GM12874 (cell line): ENCODE measurements at regions not wholly inside any gene's neighbourhood (a gene's known extent, or its start where the extent isn't known, plus 50 kb on each side); places are given as distances from the start of the nearest gene placed in this dataset.

Experiments used
- TF ChIP-seq, protein P1 (sequence below): IDR thresholded peaks from 2 replicates; pipeline ENCODE4 v1.5.1; 2011; ENCODE audit warnings: low read depth, mild to moderate bottlenecking, control low read depth, low read length, moderate library complexity; ENCODE audit not compliant: insufficient read depth

DNA sequence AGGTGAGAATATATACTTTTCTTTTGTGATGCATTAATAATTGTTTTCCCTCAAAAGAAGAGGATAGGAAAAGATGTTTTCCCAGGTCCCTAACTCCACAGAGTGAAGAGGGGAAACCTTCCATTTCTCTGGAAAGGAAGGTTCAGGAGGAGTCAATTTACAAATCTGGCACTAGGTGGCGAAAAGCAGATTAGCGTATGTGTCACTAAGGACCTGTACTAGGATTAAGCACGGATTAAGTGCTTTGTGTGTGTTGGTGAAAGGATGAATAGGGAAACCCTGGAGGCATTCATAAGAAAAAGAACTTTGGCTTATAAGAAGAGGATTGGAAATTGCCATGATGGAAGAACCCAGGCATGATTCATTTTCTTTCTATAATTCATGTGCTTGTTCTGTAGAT lies 410.1 kb upstream of the PLXNA2 start:
- TF ChIP-seq, protein P1, sequence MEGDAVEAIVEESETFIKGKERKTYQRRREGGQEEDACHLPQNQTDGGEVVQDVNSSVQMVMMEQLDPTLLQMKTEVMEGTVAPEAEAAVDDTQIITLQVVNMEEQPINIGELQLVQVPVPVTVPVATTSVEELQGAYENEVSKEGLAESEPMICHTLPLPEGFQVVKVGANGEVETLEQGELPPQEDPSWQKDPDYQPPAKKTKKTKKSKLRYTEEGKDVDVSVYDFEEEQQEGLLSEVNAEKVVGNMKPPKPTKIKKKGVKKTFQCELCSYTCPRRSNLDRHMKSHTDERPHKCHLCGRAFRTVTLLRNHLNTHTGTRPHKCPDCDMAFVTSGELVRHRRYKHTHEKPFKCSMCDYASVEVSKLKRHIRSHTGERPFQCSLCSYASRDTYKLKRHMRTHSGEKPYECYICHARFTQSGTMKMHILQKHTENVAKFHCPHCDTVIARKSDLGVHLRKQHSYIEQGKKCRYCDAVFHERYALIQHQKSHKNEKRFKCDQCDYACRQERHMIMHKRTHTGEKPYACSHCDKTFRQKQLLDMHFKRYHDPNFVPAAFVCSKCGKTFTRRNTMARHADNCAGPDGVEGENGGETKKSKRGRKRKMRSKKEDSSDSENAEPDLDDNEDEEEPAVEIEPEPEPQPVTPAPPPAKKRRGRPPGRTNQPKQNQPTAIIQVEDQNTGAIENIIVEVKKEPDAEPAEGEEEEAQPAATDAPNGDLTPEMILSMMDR: peak; percentile 39; the same call in 1 of the 2 replicates

DNA sequence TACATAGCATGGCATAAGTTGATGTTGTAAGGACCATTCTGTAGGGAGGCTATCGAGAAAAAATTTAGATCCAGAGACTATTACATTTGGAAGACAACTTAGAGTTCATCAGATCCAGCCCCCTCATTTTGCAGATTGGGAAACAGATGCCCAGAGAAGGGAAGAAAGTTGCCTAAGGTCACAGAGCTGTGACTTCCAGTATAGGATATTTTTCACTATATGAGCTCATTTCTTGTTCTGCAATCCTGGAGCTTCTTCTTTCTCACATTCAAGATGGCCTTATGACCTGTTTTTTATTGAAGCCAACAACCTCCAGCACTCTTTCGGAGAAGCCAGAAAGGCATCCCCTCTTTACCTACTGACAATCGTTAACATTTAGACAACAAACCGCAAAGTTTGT lies 421.8 kb upstream of the PLXNA2 start:
- TF ChIP-seq, protein P1: no peak

DNA sequence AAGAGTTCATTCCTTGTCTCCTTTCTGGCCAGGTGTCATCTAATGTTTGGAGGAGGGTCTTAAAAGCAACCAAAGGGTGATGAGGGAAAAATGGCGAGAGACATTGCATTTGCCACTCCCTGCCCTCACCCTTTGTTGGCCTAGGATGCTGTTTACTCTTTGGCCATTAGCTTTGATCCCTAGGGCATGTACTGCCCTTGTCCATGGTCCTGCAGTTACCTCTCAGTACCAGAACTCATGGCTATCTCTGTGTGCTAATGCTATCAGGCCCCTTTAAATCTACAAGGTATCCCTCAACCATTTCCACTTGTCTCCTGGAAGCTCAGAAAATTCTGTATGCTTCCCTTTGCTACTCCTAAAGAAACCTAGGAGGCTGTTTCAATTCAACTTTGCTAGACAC lies 424.8 kb upstream of the PLXNA2 start:
- TF ChIP-seq, protein P1: no peak

DNA sequence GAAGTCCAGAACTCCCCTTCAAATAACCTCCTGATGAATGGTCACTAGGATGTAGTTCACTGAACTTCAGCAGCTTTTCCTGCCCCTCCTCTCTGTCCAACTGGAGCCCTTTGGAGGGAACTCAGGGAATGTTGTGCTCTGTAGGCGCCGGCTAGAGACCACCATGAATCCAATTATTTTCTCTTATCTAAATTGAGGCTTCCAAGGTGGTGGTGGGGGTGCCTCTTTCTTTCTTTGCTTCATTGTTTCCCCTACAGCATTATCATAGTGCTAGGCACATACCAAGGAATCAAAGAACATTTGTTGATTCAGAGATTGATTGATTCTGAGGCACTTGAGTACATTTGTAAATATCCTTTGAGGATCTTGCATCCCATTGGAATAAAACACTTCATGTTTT lies 426.6 kb upstream of the PLXNA2 start:
- TF ChIP-seq, protein P1: no peak

DNA sequence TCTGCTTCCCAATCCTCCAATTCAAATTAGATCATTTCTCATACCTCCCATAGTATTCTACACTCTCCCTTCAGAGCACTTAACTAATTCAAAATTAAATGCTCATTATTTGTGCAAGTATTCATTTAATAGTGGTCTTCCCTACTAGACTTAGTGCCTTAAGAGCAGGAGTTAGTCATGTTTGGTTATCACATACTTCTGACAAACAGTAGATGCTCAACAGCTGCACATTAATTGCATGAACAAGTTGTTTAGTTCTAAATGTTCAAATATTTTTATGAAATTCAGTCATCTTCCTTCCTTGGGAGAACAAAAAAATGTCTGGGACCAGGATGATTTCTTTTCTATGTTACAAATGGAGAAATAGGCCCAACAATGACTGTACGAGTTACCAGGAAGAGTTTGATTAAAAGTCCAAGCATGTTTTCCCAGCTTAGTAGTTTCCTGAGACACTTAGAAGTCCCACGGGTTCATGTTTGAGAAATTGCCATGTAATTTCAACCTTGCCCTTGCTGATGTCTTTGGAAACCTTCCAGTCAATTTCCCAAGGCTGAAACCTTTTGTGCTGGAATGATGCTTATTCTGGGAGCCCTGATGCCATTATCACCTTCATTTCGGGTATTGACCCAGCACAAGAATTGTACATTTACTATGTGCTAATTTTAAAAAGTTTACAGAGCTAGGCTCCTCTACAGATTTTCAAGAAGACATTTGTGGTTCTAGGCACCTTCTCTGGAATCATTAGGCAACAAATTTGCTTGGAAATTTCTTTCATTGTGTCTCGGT lies 437.9 kb upstream of the PLXNA2 start:
- TF ChIP-seq, protein P1: no peak

DNA sequence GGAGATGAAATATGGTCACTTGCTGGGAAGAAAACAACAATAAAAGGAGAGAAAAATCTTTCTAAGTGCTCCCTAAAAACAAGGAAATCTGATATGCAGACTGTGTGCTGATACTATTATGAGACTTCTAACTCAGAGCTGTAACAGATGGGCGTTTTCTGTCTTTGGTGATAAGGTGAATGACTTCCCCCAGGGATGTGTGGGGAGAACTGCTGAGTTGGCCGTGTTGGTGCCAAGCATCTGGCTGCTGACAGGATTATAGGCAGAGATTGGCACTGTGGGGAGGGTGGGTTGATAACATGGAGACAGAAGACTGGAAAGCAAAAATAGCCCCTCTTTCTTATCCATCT lies 438.5 kb upstream of the PLXNA2 start:
- TF ChIP-seq, protein P1: no peak

DNA sequence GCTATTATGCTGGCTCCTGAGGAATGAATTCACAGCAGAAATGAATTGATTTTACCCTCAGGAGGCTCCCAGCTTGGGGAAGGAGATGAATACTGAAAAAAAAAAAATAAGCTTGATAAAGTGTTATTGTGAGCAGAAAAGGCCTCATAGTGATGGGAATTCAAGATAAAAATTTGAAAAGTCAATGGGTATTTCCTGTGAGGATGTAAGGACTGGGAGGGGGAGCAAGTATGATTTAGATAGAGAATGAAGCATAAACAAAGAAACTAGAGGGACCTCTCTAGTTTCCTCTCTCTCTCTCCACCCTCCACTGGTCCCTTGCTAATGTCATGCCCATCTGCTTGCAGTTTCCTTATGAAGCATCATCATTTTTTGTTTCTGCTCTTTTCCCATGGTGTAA lies 439.0 kb upstream of the PLXNA2 start:
- TF ChIP-seq, protein P1: no peak

DNA sequence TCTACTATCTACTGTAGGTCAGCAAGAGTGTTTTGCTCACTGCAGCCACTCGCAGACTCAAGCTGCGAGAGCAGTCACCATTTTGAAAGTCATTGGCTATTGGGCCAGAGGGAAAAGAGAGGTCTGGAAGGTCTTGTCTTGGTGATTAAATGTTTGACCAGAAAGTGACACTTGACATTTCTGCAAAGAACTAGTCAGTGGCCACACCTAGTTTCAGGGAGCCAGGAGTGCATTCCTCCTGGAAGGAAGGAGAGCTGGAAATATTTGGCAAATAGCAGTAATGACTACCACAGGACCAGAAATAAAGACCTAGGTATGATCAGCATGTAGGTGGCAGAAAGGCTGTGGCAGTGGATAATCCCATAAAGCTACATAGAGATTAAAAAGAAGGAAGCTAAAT lies 440.0 kb upstream of the PLXNA2 start:
- TF ChIP-seq, protein P1: no peak
